Fibroblast of mammary gland (primary cell): ENCODE measurements at regions not wholly inside any gene's neighbourhood (a gene's known extent, or its start where the extent isn't known, plus 50 kb on each side); places are given as distances from the start of the nearest gene placed in this dataset.
"Not testable (repeated sequence)": the region's sequence is repeated elsewhere in the genome, so short reads cannot be mapped to it uniquely, and the experiment has no call there.

Experiments used
- DNase-seq: peaks from one replicate; pipeline ENCODE4 v3.0.0-alpha.2; 2010; ENCODE audit warnings: low read depth
- H3K4me3 ChIP-seq: 2 replicates; pipeline ENCODE4 v1.5.1; 2011; ENCODE audit warnings: low read depth, mild to moderate bottlenecking, low read length, moderate library complexity; ENCODE audit not compliant: control insufficient read depth
- CTCF ChIP-seq: conservative IDR thresholded peaks from 2 replicates; pipeline ENCODE4 v1.5.1; 2011; ENCODE audit warnings: low read depth, low read length, inconsistent platforms; ENCODE audit not compliant: control insufficient read depth, insufficient read depth

GRCh38 chr3:63135367-63135766 is 142.7 kb upstream of the SYNPR start:
- no peak for DNase-seq
- no peak for TF ChIP-seq CTCF
- no peak overlapping the region for H3K4me3 ChIP-seq

- not testable (repeated sequence) for H3K4me3 ChIP-seq, DNase-seq
Measured at GRCh38 chr3:63136249-63136648, 141.9 kb upstream of the SYNPR start.

- no peak for DNase-seq
- H3K4me3 ChIP-seq: no peak overlapping the region
- peak; percentile 7 for TF ChIP-seq CTCF
Measured at GRCh38 chr3:63142681-63143080, 135.4 kb upstream of the SYNPR start.

- no peak for DNase-seq
- H3K4me3 ChIP-seq: no peak overlapping the region
- no peak for TF ChIP-seq CTCF
Measured at GRCh38 chr3:63146154-63146553, 132.0 kb upstream of the SYNPR start.

GRCh38 chr3:63150880-63151279 is 127.2 kb upstream of the SYNPR start:
- no peak for TF ChIP-seq CTCF
- H3K4me3 ChIP-seq: no peak overlapping the region
- no peak for DNase-seq

- TF ChIP-seq CTCF: no peak
- H3K4me3 ChIP-seq: no peak overlapping the region
- no peak for DNase-seq
Measured at GRCh38 chr3:63151897-63152296, 126.2 kb upstream of the SYNPR start.

GRCh38 chr3:63159764-63160163 is 118.3 kb upstream of the SYNPR start:
- TF ChIP-seq CTCF: no peak
- no peak overlapping the region for H3K4me3 ChIP-seq
- no peak for DNase-seq

GRCh38 chr3:63167113-63167512 is 111.0 kb upstream of the SYNPR start:
- TF ChIP-seq CTCF: no peak

More at GRCh38 chr3:63167113-63167512, 111.0 kb upstream of the SYNPR start:
- H3K4me3 ChIP-seq: no peak overlapping the region
- no peak for DNase-seq
